ENCODE measurements at regions not wholly inside any gene's neighbourhood (a gene's known extent, or its start where the extent isn't known, plus 50 kb on each side); places are given as distances from the start of the nearest gene placed in this dataset.

DNA sequence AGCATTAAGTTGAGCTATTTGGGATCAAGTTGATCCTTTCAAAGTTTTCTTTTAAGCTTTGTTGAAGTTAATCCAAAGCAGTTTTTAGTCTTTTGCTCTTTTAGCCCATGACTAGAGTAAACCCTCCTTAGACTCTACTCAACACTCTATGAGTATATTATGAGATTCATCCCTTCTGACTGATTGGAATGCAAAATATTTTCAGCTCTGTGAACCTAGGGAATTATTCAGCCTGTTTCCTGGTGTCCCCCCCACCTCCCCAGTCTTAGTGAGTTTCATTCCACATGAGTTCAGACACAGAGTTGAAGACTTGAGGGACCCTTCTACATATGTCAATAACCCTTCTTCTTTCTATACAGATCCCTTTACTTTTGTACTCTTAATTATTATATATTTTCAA is 413.7 kb downstream of the RFPL4B start:
- Histone ChIP-seq H3K9me3 (no peaks in the 10 kb centered on the region), H3K4me1 (no peaks in the 10 kb centered on the region), H3K27ac (no peak overlapping the region), H3K36me3 (no peaks in the 10 kb centered on the region), H3K27me3 (no peaks in the 10 kb centered on the region), H3K4me3 (no peak overlapping the region)
- intact Hi-C loops (cut with DNase I; ENCODE audit: low total_unique reads) = no loop called here
- DNase-seq (ENCODE audit: low spot score in 2 of 2) = no peak
- TF ChIP-seq, protein P1, sequence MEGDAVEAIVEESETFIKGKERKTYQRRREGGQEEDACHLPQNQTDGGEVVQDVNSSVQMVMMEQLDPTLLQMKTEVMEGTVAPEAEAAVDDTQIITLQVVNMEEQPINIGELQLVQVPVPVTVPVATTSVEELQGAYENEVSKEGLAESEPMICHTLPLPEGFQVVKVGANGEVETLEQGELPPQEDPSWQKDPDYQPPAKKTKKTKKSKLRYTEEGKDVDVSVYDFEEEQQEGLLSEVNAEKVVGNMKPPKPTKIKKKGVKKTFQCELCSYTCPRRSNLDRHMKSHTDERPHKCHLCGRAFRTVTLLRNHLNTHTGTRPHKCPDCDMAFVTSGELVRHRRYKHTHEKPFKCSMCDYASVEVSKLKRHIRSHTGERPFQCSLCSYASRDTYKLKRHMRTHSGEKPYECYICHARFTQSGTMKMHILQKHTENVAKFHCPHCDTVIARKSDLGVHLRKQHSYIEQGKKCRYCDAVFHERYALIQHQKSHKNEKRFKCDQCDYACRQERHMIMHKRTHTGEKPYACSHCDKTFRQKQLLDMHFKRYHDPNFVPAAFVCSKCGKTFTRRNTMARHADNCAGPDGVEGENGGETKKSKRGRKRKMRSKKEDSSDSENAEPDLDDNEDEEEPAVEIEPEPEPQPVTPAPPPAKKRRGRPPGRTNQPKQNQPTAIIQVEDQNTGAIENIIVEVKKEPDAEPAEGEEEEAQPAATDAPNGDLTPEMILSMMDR (IDR thresholded peaks at IDR 0.05) = no peak
- TF ChIP-seq POLR2AphosphoS5 (IDR thresholded peaks at IDR 0.05) = no peak
- TF ChIP-seq POLR2A (IDR thresholded peaks at IDR 0.05) = no peak

DNA sequence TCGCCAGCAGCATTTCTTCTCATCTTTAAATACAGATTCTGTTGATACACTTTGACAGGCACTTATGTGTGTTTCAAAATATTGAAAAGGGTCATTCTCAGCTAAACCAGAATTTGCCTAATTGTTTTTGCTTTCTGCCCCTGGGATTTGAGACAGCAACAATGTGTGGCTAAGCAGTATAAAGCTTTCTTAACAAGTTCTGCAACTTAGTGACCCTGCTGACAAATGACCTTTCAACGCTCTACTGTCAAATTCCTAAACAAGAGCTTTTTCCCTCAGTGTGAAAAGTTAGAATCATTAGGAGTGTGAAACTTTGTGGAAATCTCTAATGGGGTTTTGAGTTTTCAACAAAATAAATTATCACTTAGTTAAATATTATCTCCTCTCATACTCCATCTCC is 414.6 kb downstream of the RFPL4B start:
- H3K27me3 ChIP-seq = no peaks in the 10 kb centered on the region
- no peak for DNase-seq (ENCODE audit: low spot score in 2 of 2)
- no peak overlapping the region for H3K27ac ChIP-seq
- H3K4me1 ChIP-seq = no peaks in the 10 kb centered on the region
- H3K4me3 ChIP-seq = no peak overlapping the region
- H3K36me3 ChIP-seq = no peaks in the 10 kb centered on the region
- intact Hi-C loops (cut with DNase I; ENCODE audit: low total_unique reads) = no loop called here
- no peaks in the 10 kb centered on the region for H3K9me3 ChIP-seq
- TF ChIP-seq POLR2A (IDR thresholded peaks at IDR 0.05) (no peak), POLR2AphosphoS5 (IDR thresholded peaks at IDR 0.05) (no peak)
- TF ChIP-seq, protein P1 (IDR thresholded peaks at IDR 0.05) = no peak

DNA sequence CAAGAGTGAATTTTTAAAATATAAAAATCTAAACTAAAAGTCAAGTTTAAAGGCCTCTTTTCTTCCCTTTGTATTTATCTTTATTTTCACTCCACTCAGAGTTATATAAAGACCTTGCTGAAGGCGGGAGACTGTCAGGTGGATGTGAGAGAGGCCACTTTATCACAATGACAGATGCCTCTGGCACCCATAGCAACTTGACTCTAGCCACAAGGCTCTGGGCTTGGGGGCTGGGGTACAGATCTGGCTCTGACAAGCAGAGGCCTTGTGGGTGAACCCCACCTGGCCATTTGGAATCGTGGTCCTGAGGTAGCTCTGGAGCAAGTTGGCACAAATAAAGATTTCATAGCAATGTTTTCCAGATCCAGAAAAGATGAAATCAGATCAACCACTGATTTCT is 417.2 kb downstream of the RFPL4B start:
- Histone ChIP-seq H3K4me3 (no peak overlapping the region), H3K9me3 (peaks cover 0 to 4% of the 10 kb centered on the region in 2 donors), H3K27ac (no peak overlapping the region), H3K27me3 (no peaks in the 10 kb centered on the region), H3K4me1 (no peaks in the 10 kb centered on the region), H3K36me3 (no peaks in the 10 kb centered on the region)
- intact Hi-C loops (cut with DNase I; ENCODE audit: low total_unique reads) = no loop called here
- TF ChIP-seq, protein P1 (IDR thresholded peaks at IDR 0.05) = no peak
- TF ChIP-seq POLR2AphosphoS5 (IDR thresholded peaks at IDR 0.05) = no peak
- no peak for TF ChIP-seq POLR2A (IDR thresholded peaks at IDR 0.05)
- no peak for DNase-seq (ENCODE audit: low spot score in 2 of 2)

DNA sequence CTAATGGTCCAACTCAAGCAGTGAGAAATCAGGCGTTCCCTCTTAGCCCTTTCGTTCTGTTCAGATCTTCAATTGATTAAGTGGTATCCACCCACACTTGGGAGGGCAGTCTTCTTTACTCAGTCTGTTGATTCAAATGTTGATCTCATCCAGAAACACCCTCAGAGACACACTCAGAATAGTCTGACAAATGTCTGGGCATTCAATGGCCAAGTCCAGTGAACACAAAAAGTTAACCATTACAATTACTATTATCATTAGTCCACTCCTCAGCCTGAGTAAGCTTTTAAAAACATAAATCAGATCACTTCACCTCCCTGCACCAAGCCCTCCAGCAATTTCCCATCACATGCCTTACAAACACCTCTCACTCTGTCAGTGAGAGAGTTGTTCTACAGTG is 423.2 kb downstream of the RFPL4B start:
- intact Hi-C loops (cut with DNase I; ENCODE audit: low total_unique reads) = no loop called here
- Histone ChIP-seq H3K27me3 (no peaks in the 10 kb centered on the region), H3K4me1 (no peaks in the 10 kb centered on the region), H3K27ac (no peak overlapping the region), H3K36me3 (no peaks in the 10 kb centered on the region), H3K9me3 (peaks cover 0 to 4% of the 10 kb centered on the region in 2 donors), H3K4me3 (no peak overlapping the region)
- no peak for TF ChIP-seq POLR2A (IDR thresholded peaks at IDR 0.05)
- TF ChIP-seq, protein P1 (IDR thresholded peaks at IDR 0.05) = no peak
- TF ChIP-seq POLR2AphosphoS5 (IDR thresholded peaks at IDR 0.05) = no peak
- no peak for DNase-seq (ENCODE audit: low spot score in 2 of 2)

- Histone ChIP-seq H3K27ac (no peak overlapping the region), H3K4me1 (no peaks in the 10 kb centered on the region), H3K4me3 (no peak overlapping the region), H3K9me3 (no peaks in the 10 kb centered on the region), H3K27me3 (no peaks in the 10 kb centered on the region), H3K36me3 (no peaks in the 10 kb centered on the region)
- DNase-seq (ENCODE audit: low spot score in 2 of 2) = no peak
- TF ChIP-seq POLR2A (IDR thresholded peaks at IDR 0.05) = no peak
- intact Hi-C loops (cut with DNase I; ENCODE audit: low total_unique reads) = no loop called here
These were observed 426.1 kb downstream of the RFPL4B start for GRCh38 chr6:112773187-112773586.

DNA sequence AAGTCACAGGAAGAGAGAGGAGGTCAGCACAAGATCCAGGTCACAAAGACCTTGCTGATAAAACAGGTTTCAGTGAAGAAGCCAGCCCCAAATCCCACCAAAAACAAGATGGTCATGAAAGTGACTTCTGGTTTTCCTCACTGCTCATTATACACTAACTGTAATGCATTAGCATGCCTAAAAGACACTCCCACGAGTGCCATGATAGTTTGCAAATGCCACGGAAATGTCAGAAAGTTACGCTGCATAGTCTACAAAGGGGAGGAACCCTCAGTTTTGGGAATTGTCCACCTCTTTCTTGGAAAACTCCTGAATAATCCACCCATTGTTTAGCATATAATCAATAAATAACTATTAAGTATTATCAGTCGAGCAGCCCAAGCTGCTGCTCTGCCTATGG is 427.2 kb downstream of the RFPL4B start:
- DNase-seq (ENCODE audit: low spot score in 2 of 2) = no peak
- Histone ChIP-seq H3K36me3 (no peaks in the 10 kb centered on the region), H3K4me1 (no peaks in the 10 kb centered on the region), H3K9me3 (no peaks in the 10 kb centered on the region), H3K27ac (no peak overlapping the region), H3K4me3 (no peak overlapping the region), H3K27me3 (no peaks in the 10 kb centered on the region)
- TF ChIP-seq, protein P1 (IDR thresholded peaks at IDR 0.05) = no peak
- no peak for TF ChIP-seq POLR2AphosphoS5 (IDR thresholded peaks at IDR 0.05)
- intact Hi-C loops (cut with DNase I; ENCODE audit: low total_unique reads) = no loop called here
